Left lung (tissue), 4 donors: ENCODE measurements at regions not wholly inside any gene's neighbourhood (a gene's known extent, or its start where the extent isn't known, plus 50 kb on each side); places are given as distances from the start of the nearest gene placed in this dataset.
A peak's percentile ranks its signal among the peaks of the same experiment; 100 is the strongest.

Experiments
- ATAC-seq: fragments of 200-7000 bp; cut with Tn5 transposase; one replicate; pipeline ENCODE4 v1.9.1; 2020; ENCODE audit warnings: moderate library complexity
- DNase-seq, 4 donors: peaks; one replicate each; pipeline ENCODE4 v3.0.0-alpha.2; 2013 to 2020
- H3K27ac ChIP-seq, 2 donors: fragments of 200-600 bp; sonication (generic) in 1 of 2; one replicate each; pipeline versions ENCODE4 v1.5.0 to v1.8.0; 2020 to 2021
- H3K27me3 ChIP-seq, 2 donors: fragments of 200-600 bp; sonication (generic) in 1 of 2; one replicate each; pipeline versions ENCODE4 v1.5.0 to v1.8.0; 2020 to 2021
- H3K36me3 ChIP-seq, 2 donors: fragments of 200-600 bp; sonication (generic) in 1 of 2; one replicate each; pipeline versions ENCODE4 v1.5.0 to v1.8.0; 2020 to 2021
- H3K4me1 ChIP-seq, 2 donors: fragments of 200-600 bp; one replicate each; pipeline ENCODE4 v1.8.0; 2021
- H3K4me3 ChIP-seq, 2 donors: fragments of 200-600 bp; sonication (generic) in 1 of 2; one replicate each; pipeline versions ENCODE4 v1.5.0 to v1.8.0; 2020 to 2021; ENCODE audit warnings: mild to moderate bottlenecking in 1 of 2
- H3K9me3 ChIP-seq, 2 donors: fragments of 200-600 bp; sonication (generic) in 1 of 2; one replicate each; pipeline versions ENCODE4 v1.5.0 to v1.8.0; 2020 to 2021
- CTCF ChIP-seq, 2 donors: fragments of 200-600 bp; sonication (generic) in 1 of 2; IDR thresholded peaks; one replicate each; pipeline versions ENCODE4 v1.5.0 to v1.8.0; 2021; ENCODE audit warnings: antibody characterized with exemption in 2 of 2
- intact Hi-C, 2 donors: fragments of 100-400 bp; cut with DNase I; formaldehyde crosslinking; loops; one replicate each; pipeline versions ENCODE4 v1.11.2 to v1.14.2; 2022
- donor health status: DM: no; HTN: yes; CAD: no.
- donor health status: DM: no; HTN: no; CAD: no.

- Histone ChIP-seq H3K4me1 (no peaks in the 10 kb centered on the region), H3K36me3 (no peaks in the 10 kb centered on the region), H3K27me3 (no peaks in the 10 kb centered on the region), H3K27ac (no peak overlapping the region), H3K9me3 (no peaks in the 10 kb centered on the region), H3K4me3 (no peak overlapping the region)
- ATAC-seq (no peak), DNase-seq (no peak)
- no peak for TF ChIP-seq CTCF (IDR thresholded peaks at IDR 0.05)
- intact Hi-C loops: no loop called here
These were observed 536.7 kb downstream of the RIT2 start for GRCh38 chr18:42578792-42579191.

GRCh38 chr18:42582266-42582665 is 533.2 kb downstream of the RIT2 start:
- H3K4me3 ChIP-seq: no peak overlapping the region
- no peaks in the 10 kb centered on the region for H3K4me1 ChIP-seq
- no peaks in the 10 kb centered on the region for H3K27me3 ChIP-seq
- no peak for TF ChIP-seq CTCF (IDR thresholded peaks at IDR 0.05)
- ATAC-seq: no peak
- H3K36me3 ChIP-seq: no peaks in the 10 kb centered on the region
- no peaks in the 10 kb centered on the region for H3K9me3 ChIP-seq
- DNase-seq: no peak
- no peak overlapping the region for H3K27ac ChIP-seq
- intact Hi-C loops: no loop called here

GRCh38 chr18:42583283-42583731 is 532.2 kb downstream of the RIT2 start:
- no peak for TF ChIP-seq CTCF (IDR thresholded peaks at IDR 0.05)
- Histone ChIP-seq H3K36me3 (no peaks in the 10 kb centered on the region), H3K27ac (no peak overlapping the region), H3K4me1 (no peaks in the 10 kb centered on the region), H3K9me3 (no peaks in the 10 kb centered on the region), H3K27me3 (no peaks in the 10 kb centered on the region), H3K4me3 (no peak overlapping the region)
- DNase-seq: no peak
- ATAC-seq: peak; percentile 37
- intact Hi-C loops: no loop called here

- no peak for DNase-seq
- no peaks in the 10 kb centered on the region for H3K4me1 ChIP-seq
- ATAC-seq: no peak
These were observed 528.9 kb downstream of the RIT2 start for GRCh38 chr18:42586601-42587000.

DNA sequence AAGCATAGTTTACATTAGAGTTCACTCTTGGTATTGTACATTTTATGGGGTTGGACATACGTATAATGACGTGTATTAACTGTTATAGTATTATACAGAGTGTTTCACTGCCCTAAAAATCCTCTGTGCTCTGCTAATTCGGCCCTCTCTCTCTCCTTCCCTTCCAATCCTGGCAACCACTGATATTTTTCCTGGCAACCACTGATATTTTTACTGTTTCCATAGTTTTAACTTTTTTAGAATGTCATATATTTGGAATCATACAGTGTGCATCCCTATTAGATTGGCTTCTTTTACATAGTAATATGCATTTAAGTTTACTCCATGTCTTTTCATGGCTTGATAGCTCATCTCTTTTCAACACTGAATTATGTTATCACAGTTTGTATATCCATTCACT is 526.7 kb downstream of the RIT2 start:
- no peaks in the 10 kb centered on the region for H3K9me3 ChIP-seq
- no peak overlapping the region for H3K4me3 ChIP-seq
- H3K27me3 ChIP-seq: no peaks in the 10 kb centered on the region
- peak in 2 of 4 donors; percentile 5 to 28 for DNase-seq
- intact Hi-C loops: no loop called here
- no peak overlapping the region for H3K27ac ChIP-seq
- H3K4me1 ChIP-seq: no peaks in the 10 kb centered on the region
- no peak for TF ChIP-seq CTCF (IDR thresholded peaks at IDR 0.05)
- ATAC-seq: no peak
- H3K36me3 ChIP-seq: no peaks in the 10 kb centered on the region

More at GRCh38 chr18:42586601-42587000, 528.9 kb downstream of the RIT2 start:
- H3K36me3 ChIP-seq: no peaks in the 10 kb centered on the region
- no peak overlapping the region for H3K4me3 ChIP-seq
- no peak for TF ChIP-seq CTCF (IDR thresholded peaks at IDR 0.05)
- no peak overlapping the region for H3K27ac ChIP-seq
- no peaks in the 10 kb centered on the region for H3K9me3 ChIP-seq
- H3K27me3 ChIP-seq: no peaks in the 10 kb centered on the region
- intact Hi-C loops: no loop called here
